Adrenal gland (tissue), 9 donors: ENCODE measurements at regions not wholly inside any gene's neighbourhood (a gene's known extent, or its start where the extent isn't known, plus 50 kb on each side); places are given as distances from the start of the nearest gene placed in this dataset.
A peak's percentile ranks its signal among the peaks of the same experiment; 100 is the strongest.

Source experiments
- DNase-seq, 7 donors: peaks; one replicate each; pipeline ENCODE4 v3.0.0-alpha.2; 2019 to 2020
- H3K27ac ChIP-seq, 5 donors: fragments of 200-600 bp; sonication (generic) in 4 of 5; 1 replicate in 3 of 5; 2 replicates in 2 of 5; pipeline versions ENCODE4 v1.5.1 to v1.8.0; 2016 to 2020; ENCODE audit warnings: mild to moderate bottlenecking in 1 of 5
- H3K27me3 ChIP-seq: fragments of 200-600 bp; 2 replicates; pipeline ENCODE4 v1.8.0; 2021
- H3K36me3 ChIP-seq, 2 donors: fragments of 200-600 bp; replicated peaks in 1 of 2; 1 replicate in 1 of 2; 2 replicates in 1 of 2; pipeline versions ENCODE4 v1.5.1 to v1.8.0; 2018 to 2022
- H3K4me1 ChIP-seq, 2 donors: fragments of 200-600 bp; replicated peaks in 1 of 2; 1 replicate in 1 of 2; 2 replicates in 1 of 2; pipeline versions ENCODE4 v1.5.1 to v1.8.0; 2018 to 2021
- H3K4me3 ChIP-seq, 4 donors: fragments of 200-600 bp; sonication (generic) in 3 of 4; one replicate each; pipeline ENCODE4 v1.5.1; 2016 to 2018
- H3K9me3 ChIP-seq, 3 donors: fragments of 200-600 bp; sonication (generic) in 1 of 3; replicated peaks in 1 of 3; 1 replicate in 2 of 3; 2 replicates in 1 of 3; pipeline versions ENCODE4 v1.5.1 to v1.8.0; 2016 to 2021
- POLR2A ChIP-seq, 2 donors: fragments of 450-650 bp; IDR thresholded peaks; one replicate each; pipeline ENCODE4 v1.6.1; 2017; ENCODE audit warnings: antibody characterized with exemption in 2 of 2, mild to moderate bottlenecking in 2 of 2, moderate library complexity in 1 of 2
- WGBS, 4 donors: extraction: QIAGEN DNeasy Blood & Tissue Kit in 2 of 4; methylation state at CpG; one replicate each; pipeline versions ENCODE4 v1.1.5 to v1.1.7; 2013 to 2017; 5-methylcytosine and 5-hydroxymethylcytosine counted together
- intact Hi-C, 2 donors: fragments of 100-400 bp; cut with DNase I; formaldehyde crosslinking; loops; one replicate each; pipeline versions ENCODE4 v1.14.1 to v1.15.0; 2022 to 2023
- TF ChIP-seq, protein P1 (sequence below), 6 experiments: fragments of 450-650 bp in 4 of 6; fragments of 200-600 bp in 2 of 6; sonication (generic) in 1 of 6; IDR thresholded peaks; 1 replicate in 5 of 6; 2 replicates in 1 of 6; pipeline versions ENCODE4 v1.5.1 to v1.8.0; 2016 to 2021; ENCODE audit warnings: antibody characterized with exemption in 6 of 6, mild to moderate bottlenecking in 2 of 6, moderate library complexity in 1 of 6
- donor health status: healthy with polysubstance abuse.
- donor health status: Bipolar disorder and iron deficiency.
- donor health status: DM: yes; HTN: yes; CAD: no.
- donor health status: DM: no; HTN: no; CAD: no.
- donor health status: DM: no; HTN: no; CAD: no.

DNA sequence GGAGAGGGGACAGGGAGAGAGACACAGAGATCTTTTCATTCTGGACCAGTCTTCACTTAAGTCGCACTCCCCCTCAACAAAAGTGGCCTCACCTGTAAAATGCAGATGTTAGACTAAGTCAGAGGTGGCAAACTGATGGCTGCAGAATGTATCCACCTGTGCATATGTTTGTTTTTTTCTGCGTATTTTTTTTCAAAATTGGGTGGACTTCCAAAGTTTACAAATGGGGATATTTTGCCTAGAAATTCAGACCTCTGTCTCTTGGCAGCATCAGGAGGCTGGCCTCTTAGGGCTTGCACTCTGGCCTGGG is 525.0 kb downstream of the MATN1 start:
- H3K27ac ChIP-seq, result no peak overlapping the region
- H3K4me1 ChIP-seq, result no peaks in the 10 kb centered on the region
- 74 to 91% (median 81%) methylated on average over 2 of the region's 2 CpGs for WGBS, 4 donors
- no peaks in the 10 kb centered on the region for H3K36me3 ChIP-seq
- no peaks in the 10 kb centered on the region for H3K27me3 ChIP-seq
- H3K9me3 ChIP-seq, result no peaks in the 10 kb centered on the region
- intact Hi-C loops, result no loop called here
- no peak for DNase-seq
- TF ChIP-seq, protein P1, sequence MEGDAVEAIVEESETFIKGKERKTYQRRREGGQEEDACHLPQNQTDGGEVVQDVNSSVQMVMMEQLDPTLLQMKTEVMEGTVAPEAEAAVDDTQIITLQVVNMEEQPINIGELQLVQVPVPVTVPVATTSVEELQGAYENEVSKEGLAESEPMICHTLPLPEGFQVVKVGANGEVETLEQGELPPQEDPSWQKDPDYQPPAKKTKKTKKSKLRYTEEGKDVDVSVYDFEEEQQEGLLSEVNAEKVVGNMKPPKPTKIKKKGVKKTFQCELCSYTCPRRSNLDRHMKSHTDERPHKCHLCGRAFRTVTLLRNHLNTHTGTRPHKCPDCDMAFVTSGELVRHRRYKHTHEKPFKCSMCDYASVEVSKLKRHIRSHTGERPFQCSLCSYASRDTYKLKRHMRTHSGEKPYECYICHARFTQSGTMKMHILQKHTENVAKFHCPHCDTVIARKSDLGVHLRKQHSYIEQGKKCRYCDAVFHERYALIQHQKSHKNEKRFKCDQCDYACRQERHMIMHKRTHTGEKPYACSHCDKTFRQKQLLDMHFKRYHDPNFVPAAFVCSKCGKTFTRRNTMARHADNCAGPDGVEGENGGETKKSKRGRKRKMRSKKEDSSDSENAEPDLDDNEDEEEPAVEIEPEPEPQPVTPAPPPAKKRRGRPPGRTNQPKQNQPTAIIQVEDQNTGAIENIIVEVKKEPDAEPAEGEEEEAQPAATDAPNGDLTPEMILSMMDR (IDR thresholded peaks at IDR 0.05), result no peak
- TF ChIP-seq POLR2A (IDR thresholded peaks at IDR 0.05), result no peak
- no peak overlapping the region for H3K4me3 ChIP-seq

DNA sequence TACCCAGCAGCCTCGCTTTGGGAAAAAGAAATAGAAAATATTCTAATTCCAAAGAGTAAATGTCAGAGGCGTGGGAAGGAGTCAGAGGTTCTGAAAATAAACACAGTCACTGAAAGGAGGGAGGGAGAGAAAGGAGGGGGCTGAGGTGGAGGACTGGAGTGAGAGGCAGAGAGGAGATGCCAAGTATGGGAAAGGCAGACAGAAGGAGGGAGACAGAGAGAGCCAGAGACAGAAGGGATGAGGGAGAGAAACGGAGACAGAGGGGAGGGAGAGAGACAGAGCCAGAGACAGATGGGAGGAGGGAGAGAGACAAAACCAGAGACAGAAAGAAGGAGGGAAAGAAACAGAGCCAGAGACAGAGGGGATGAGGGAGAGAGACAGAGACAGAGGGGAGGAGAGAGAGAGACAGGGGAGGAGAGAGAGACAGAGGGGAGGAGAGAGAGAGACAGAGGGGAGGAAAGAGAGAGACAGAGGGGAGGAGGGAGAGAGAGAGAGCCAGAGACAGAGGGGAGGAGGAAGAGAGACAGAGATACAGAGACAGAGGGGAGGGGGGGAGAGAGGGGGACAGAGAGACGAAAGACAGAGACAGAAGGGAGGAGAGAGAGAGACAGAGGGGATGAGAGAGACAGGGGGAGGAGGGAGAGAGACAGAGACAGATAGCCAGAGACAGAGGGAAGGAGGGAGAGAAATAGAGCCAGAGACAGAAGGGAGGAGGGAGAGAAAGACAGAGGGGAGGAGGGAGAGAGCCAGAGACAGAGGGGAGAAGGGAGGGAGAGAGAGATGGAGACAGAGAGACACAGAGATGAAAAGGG is 525.5 kb downstream of the MATN1 start:
- intact Hi-C loops, result no loop called here
- H3K4me3 ChIP-seq, result no peak overlapping the region
- no peaks in the 10 kb centered on the region for H3K9me3 ChIP-seq
- TF ChIP-seq, protein P1 (IDR thresholded peaks at IDR 0.05), result no peak
- no peak for TF ChIP-seq POLR2A (IDR thresholded peaks at IDR 0.05)
- 32 to 40% (median 36%) methylated on average over 4 of the region's 4 CpGs for WGBS, 4 donors
- H3K36me3 ChIP-seq, result no peaks in the 10 kb centered on the region
- H3K4me1 ChIP-seq, result no peaks in the 10 kb centered on the region
- H3K27me3 ChIP-seq, result no peaks in the 10 kb centered on the region
- H3K27ac ChIP-seq, result no peak overlapping the region
- no peak for DNase-seq

DNA sequence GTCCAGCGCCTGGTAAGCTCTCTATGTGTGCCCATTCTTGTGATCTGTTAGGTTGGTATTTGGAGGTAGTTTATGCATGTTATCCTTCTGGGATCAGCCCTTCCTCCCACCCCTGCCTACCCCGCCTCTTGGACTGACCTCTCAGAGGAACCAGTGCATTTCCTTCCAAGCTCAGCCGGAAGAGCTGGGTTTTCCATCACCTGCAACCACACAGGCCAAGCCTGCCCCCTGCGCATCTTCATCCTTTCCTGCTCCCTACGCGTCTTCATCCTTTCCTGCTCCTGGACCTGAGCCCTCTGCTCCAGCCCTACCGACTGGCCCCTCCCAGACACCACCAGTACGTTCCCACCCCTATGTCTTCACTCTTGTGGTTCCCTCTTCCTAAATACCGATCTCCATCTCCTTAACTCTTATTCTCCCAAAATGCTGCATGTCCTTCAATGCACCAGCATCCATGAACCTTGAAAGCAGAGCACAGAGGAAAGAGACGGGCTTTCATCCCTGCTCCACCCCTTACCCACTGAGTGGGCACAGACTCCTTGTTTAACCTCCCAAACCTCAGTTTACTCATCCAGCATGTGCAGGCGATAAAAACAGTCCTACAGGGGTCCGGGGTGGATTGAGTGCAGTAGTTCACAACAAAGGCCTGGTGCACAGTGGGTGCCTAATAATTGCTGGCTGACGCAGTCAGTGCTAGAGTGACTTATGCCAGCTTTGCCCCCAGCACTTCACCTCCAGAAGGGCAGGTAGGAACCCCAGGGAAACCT is 526.3 kb downstream of the MATN1 start:
- WGBS, 4 donors, result 57 to 66% (median 61%) methylated on average over 13 of the region's 13 CpGs
- Histone ChIP-seq H3K9me3 (no peaks in the 10 kb centered on the region), H3K27ac (no peak overlapping the region), H3K36me3 (no peaks in the 10 kb centered on the region), H3K4me1 (no peaks in the 10 kb centered on the region), H3K27me3 (no peaks in the 10 kb centered on the region), H3K4me3 (no peak overlapping the region)
- no peak for TF ChIP-seq POLR2A (IDR thresholded peaks at IDR 0.05)
- TF ChIP-seq, protein P1 (IDR thresholded peaks at IDR 0.05), result no peak
- DNase-seq, result peak in 1 of 7 donors; percentile 43
- intact Hi-C loops, result no loop called here

DNA sequence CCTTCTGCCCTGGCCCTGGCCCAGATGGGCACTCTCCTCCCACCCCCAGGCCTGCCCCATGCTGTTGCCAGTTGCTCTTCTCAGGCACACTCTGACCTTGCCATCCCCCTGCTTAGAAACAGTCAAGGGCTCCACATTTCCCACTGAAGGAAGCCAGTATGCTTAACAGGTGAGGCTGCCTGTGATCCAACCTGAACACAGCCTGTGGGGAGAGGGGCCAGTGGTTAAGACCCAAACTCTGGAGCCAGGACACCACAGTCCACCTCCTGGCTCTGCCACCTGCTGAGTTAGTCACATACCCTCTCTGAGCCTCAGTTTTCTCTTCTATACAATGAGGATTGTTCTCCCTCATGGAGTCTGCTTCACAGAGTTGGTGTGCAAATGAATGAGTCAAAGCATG is 526.9 kb downstream of the MATN1 start:
- no peaks in the 10 kb centered on the region for H3K9me3 ChIP-seq
- TF ChIP-seq POLR2A (IDR thresholded peaks at IDR 0.05), result no peak
- TF ChIP-seq, protein P1 (IDR thresholded peaks at IDR 0.05), result no peak
- no peak for DNase-seq
- no peak overlapping the region for H3K27ac ChIP-seq
- no peaks in the 10 kb centered on the region for H3K4me1 ChIP-seq
- H3K4me3 ChIP-seq, result no peak overlapping the region
- no peaks in the 10 kb centered on the region for H3K27me3 ChIP-seq
- no peaks in the 10 kb centered on the region for H3K36me3 ChIP-seq
- intact Hi-C loops, result no loop called here
